Activated naive CD4-positive, alpha-beta T cell treated with anti-CD3 and anti-CD28 coated beads for 36 hours (primary cell): ENCODE measurements at regions not wholly inside any gene's neighbourhood (a gene's known extent, or its start where the extent isn't known, plus 50 kb on each side); places are given as distances from the start of the nearest gene placed in this dataset.
"Not testable (repeated sequence)": the region's sequence is repeated elsewhere in the genome, so short reads cannot be mapped to it uniquely, and the experiment has no call there.

Source experiments
- CTCF ChIA-PET: fragments of 350-600 bp; sonication (Branson Sonifier 250); formaldehyde crosslinking; loops from one replicate; lab custom pipeline; 2021; ENCODE audit warnings: antibody characterized with exemption; lab: Charles Lee
- DNase-seq: peaks from one replicate; pipeline ENCODE4 v3.0.0-alpha.2; 2020
- H3K27ac Mint-ChIP-seq: one replicate; pipeline ENCODE4 v1.8.0; 2021; ENCODE audit warnings: mild to moderate bottlenecking, mixed read lengths
- H3K27me3 Mint-ChIP-seq: one replicate; pipeline ENCODE4 v1.8.0; 2021; ENCODE audit warnings: low read depth, mixed read lengths
- H3K36me3 Mint-ChIP-seq: one replicate; pipeline ENCODE4 v1.8.0; 2021; ENCODE audit warnings: low read depth, mixed read lengths
- H3K4me1 Mint-ChIP-seq: one replicate; pipeline ENCODE4 v1.8.0; 2021; ENCODE audit warnings: low read depth, mixed read lengths
- H3K4me3 Mint-ChIP-seq: one replicate; pipeline ENCODE4 v1.8.0; 2021; ENCODE audit warnings: mild to moderate bottlenecking, moderate library complexity, mixed read lengths
- H3K9me3 Mint-ChIP-seq: one replicate; pipeline ENCODE4 v1.8.0; 2021; ENCODE audit warnings: mixed read lengths
- intact Hi-C: fragments of 100-400 bp; cut with micrococcal nuclease; formaldehyde crosslinking; loops from one replicate; pipeline ENCODE4 v1.15.1; 2023

GRCh38 chr12:9402432-9403040 is 194.3 kb upstream of the PZP start:
- H3K36me3 Mint-ChIP-seq, CTCF ChIA-PET, DNase-seq, intact Hi-C loops, H3K27ac Mint-ChIP-seq, H3K27me3 Mint-ChIP-seq, H3K4me1 Mint-ChIP-seq, H3K9me3 Mint-ChIP-seq, H3K4me3 Mint-ChIP-seq: not testable (repeated sequence)

- CTCF ChIA-PET, intact Hi-C loops, H3K27ac Mint-ChIP-seq, DNase-seq, H3K36me3 Mint-ChIP-seq, H3K9me3 Mint-ChIP-seq, H3K27me3 Mint-ChIP-seq, H3K4me1 Mint-ChIP-seq, H3K4me3 Mint-ChIP-seq: not testable (repeated sequence)
Observed at GRCh38 chr12:9396367-9396766, 188.2 kb upstream of the PZP start.

- intact Hi-C loops, DNase-seq, H3K36me3 Mint-ChIP-seq, H3K27me3 Mint-ChIP-seq, H3K4me1 Mint-ChIP-seq, H3K4me3 Mint-ChIP-seq, H3K27ac Mint-ChIP-seq, H3K9me3 Mint-ChIP-seq, CTCF ChIA-PET: not testable (repeated sequence)
Observed at GRCh38 chr12:9395220-9395619, 187.0 kb upstream of the PZP start.

- H3K36me3 Mint-ChIP-seq = peaks cover 5% of the 10 kb centered on the region
- no peaks in the 10 kb centered on the region for H3K27me3 Mint-ChIP-seq
- CTCF ChIA-PET = no interaction called here
- H3K4me3 Mint-ChIP-seq = no peak overlapping the region
- intact Hi-C loops = no loop called here
- H3K9me3 Mint-ChIP-seq = no peaks in the 10 kb centered on the region
- no peak for DNase-seq
- H3K4me1 Mint-ChIP-seq = peaks cover 9% of the 10 kb centered on the region
- H3K27ac Mint-ChIP-seq = no peak overlapping the region
Observed at GRCh38 chr12:9392842-9393241, 184.6 kb upstream of the PZP start.

GRCh38 chr12:9391815-9392214 is 183.6 kb upstream of the PZP start:
- no peak overlapping the region for H3K4me3 Mint-ChIP-seq
- H3K4me1 Mint-ChIP-seq = peaks cover 18% of the 10 kb centered on the region
- intact Hi-C loops = no loop called here
- H3K9me3 Mint-ChIP-seq = no peaks in the 10 kb centered on the region
- H3K36me3 Mint-ChIP-seq = peaks cover 5% of the 10 kb centered on the region
- no peak for DNase-seq
- no peak overlapping the region for H3K27ac Mint-ChIP-seq
- CTCF ChIA-PET = no interaction called here
- no peaks in the 10 kb centered on the region for H3K27me3 Mint-ChIP-seq

GRCh38 chr12:9390761-9391160 is 182.6 kb upstream of the PZP start:
- Mint-ChIP-seq H3K4me1 (peaks cover 19% of the 10 kb centered on the region), H3K36me3 (no peaks in the 10 kb centered on the region), H3K4me3 (no peak overlapping the region), H3K27me3 (no peaks in the 10 kb centered on the region), H3K9me3 (no peaks in the 10 kb centered on the region), H3K27ac (no peak overlapping the region)
- CTCF ChIA-PET = interaction anchor here (0.9 kb wide), 1 partner anchor 40 kb away, joined by 3 read pairs; no protein-coding TSS in a partner anchor
- intact Hi-C loops = no loop called here
- no peak for DNase-seq

GRCh38 chr12:9389796-9390195 is 181.6 kb upstream of the PZP start:
- Mint-ChIP-seq H3K4me1 (peaks cover 19% of the 10 kb centered on the region), H3K36me3 (no peaks in the 10 kb centered on the region), H3K27ac (no peak overlapping the region), H3K27me3 (no peaks in the 10 kb centered on the region), H3K4me3 (no peak overlapping the region), H3K9me3 (no peaks in the 10 kb centered on the region)
- intact Hi-C loops = loop anchor here (5.0 kb wide), 2 partner anchors 47 to 327 kb away; no protein-coding TSS in a partner anchor
- DNase-seq = no peak
- CTCF ChIA-PET = interaction anchor here (1.4 kb wide), 1 partner anchor 20 kb away, joined by 3 read pairs; no protein-coding TSS in a partner anchor

GRCh38 chr12:9388379-9388778 is 180.2 kb upstream of the PZP start:
- H3K27ac Mint-ChIP-seq = no peak overlapping the region
- CTCF ChIA-PET = interaction anchor here (1.4 kb wide), 1 partner anchor 18 kb away, joined by 3 read pairs; no protein-coding TSS in a partner anchor
- H3K9me3 Mint-ChIP-seq = no peaks in the 10 kb centered on the region
- no peak for DNase-seq
- no peak overlapping the region for H3K4me3 Mint-ChIP-seq
- intact Hi-C loops = loop anchor here (5.0 kb wide), 2 partner anchors 46 to 326 kb away; no protein-coding TSS in a partner anchor
- no peaks in the 10 kb centered on the region for H3K27me3 Mint-ChIP-seq
- peaks cover 19% of the 10 kb centered on the region for H3K4me1 Mint-ChIP-seq
- no peaks in the 10 kb centered on the region for H3K36me3 Mint-ChIP-seq

GRCh38 chr12:9387450-9387849 is 179.3 kb upstream of the PZP start:
- Mint-ChIP-seq H3K4me1 (peaks cover 17% of the 10 kb centered on the region), H3K27me3 (no peaks in the 10 kb centered on the region), H3K9me3 (no peaks in the 10 kb centered on the region), H3K27ac (no peak overlapping the region), H3K36me3 (no peaks in the 10 kb centered on the region), H3K4me3 (no peak overlapping the region)
- DNase-seq = no peak
- CTCF ChIA-PET = interaction anchor here (0.6 kb wide), 1 partner anchor 12 kb away, joined by 3 read pairs; no protein-coding TSS in a partner anchor
- intact Hi-C loops = loop anchor here (5.0 kb wide), 2 partner anchors 45 to 325 kb away; no protein-coding TSS in a partner anchor

GRCh38 chr12:9383585-9383984 is 175.4 kb upstream of the PZP start:
- Mint-ChIP-seq H3K9me3 (no peaks in the 10 kb centered on the region), H3K4me1 (peaks cover 17% of the 10 kb centered on the region), H3K27me3 (no peaks in the 10 kb centered on the region), H3K4me3 (no peak overlapping the region), H3K27ac (no peak overlapping the region), H3K36me3 (no peaks in the 10 kb centered on the region)
- intact Hi-C loops = no loop called here
- CTCF ChIA-PET = no interaction called here
- DNase-seq = no peak

- Mint-ChIP-seq H3K9me3 (no peaks in the 10 kb centered on the region), H3K27ac (no peak overlapping the region), H3K4me1 (peaks cover 3% of the 10 kb centered on the region), H3K27me3 (no peaks in the 10 kb centered on the region), H3K36me3 (no peaks in the 10 kb centered on the region), H3K4me3 (no peak overlapping the region)
- CTCF ChIA-PET = interaction anchor here (1.3 kb wide), 1 partner anchor 49 kb away, joined by 5 read pairs; no protein-coding TSS in a partner anchor
- no peak for DNase-seq
- intact Hi-C loops = no loop called here
Observed at GRCh38 chr12:9381619-9382018, 173.4 kb upstream of the PZP start.

- no peaks in the 10 kb centered on the region for H3K9me3 Mint-ChIP-seq
- CTCF ChIA-PET = interaction anchor here (1.3 kb wide), 1 partner anchor 48 kb away, joined by 5 read pairs; no protein-coding TSS in a partner anchor
- H3K36me3 Mint-ChIP-seq = no peaks in the 10 kb centered on the region
- DNase-seq = no peak
- no peak overlapping the region for H3K4me3 Mint-ChIP-seq
- intact Hi-C loops = no loop called here
- H3K27ac Mint-ChIP-seq = no peak overlapping the region
- no peaks in the 10 kb centered on the region for H3K27me3 Mint-ChIP-seq
- H3K4me1 Mint-ChIP-seq = peaks cover 3% of the 10 kb centered on the region
Observed at GRCh38 chr12:9380650-9381049, 172.5 kb upstream of the PZP start.
